ENCODE measurements at regions not wholly inside any gene's neighbourhood (a gene's known extent, or its start where the extent isn't known, plus 50 kb on each side); places are given as distances from the start of the nearest gene placed in this dataset.

- no peak overlapping the region for H3K27ac ChIP-seq (ENCODE audit: low read depth)
- H3K36me3 ChIP-seq (ENCODE audit: insufficient read depth) = no peaks in the 10 kb centered on the region
- 89% methylated on average over 3 of the region's 3 CpGs for WGBS
- no peaks in the 10 kb centered on the region for H3K4me1 ChIP-seq (ENCODE audit: insufficient read depth)
- no peak overlapping the region for H3K4me3 ChIP-seq (ENCODE audit: low read depth, low read length)
- DNase-seq (ENCODE audit: extremely low spot score) = no peak
Measured at GRCh38 chr17:70483624-70484023, 314.3 kb downstream of the KCNJ2 start.

GRCh38 chr17:70484050-70484449 lies 314.7 kb downstream of the KCNJ2 start:
- Histone ChIP-seq H3K36me3 (ENCODE audit: insufficient read depth) (no peaks in the 10 kb centered on the region), H3K4me1 (ENCODE audit: insufficient read depth) (no peaks in the 10 kb centered on the region), H3K4me3 (ENCODE audit: low read depth, low read length) (no peak overlapping the region), H3K27ac (ENCODE audit: low read depth) (no peak overlapping the region)
- 92% methylated on average over 4 of the region's 4 CpGs for WGBS
- DNase-seq (ENCODE audit: extremely low spot score) = no peak

- Histone ChIP-seq H3K4me1 (ENCODE audit: insufficient read depth) (no peaks in the 10 kb centered on the region), H3K27ac (ENCODE audit: low read depth) (no peak overlapping the region), H3K36me3 (ENCODE audit: insufficient read depth) (no peaks in the 10 kb centered on the region), H3K4me3 (ENCODE audit: low read depth, low read length) (no peak overlapping the region)
- WGBS = 95% methylated on average over 7 of the region's 7 CpGs
- DNase-seq (ENCODE audit: extremely low spot score) = no peak
Measured at GRCh38 chr17:70484496-70484895, 315.2 kb downstream of the KCNJ2 start.

DNA sequence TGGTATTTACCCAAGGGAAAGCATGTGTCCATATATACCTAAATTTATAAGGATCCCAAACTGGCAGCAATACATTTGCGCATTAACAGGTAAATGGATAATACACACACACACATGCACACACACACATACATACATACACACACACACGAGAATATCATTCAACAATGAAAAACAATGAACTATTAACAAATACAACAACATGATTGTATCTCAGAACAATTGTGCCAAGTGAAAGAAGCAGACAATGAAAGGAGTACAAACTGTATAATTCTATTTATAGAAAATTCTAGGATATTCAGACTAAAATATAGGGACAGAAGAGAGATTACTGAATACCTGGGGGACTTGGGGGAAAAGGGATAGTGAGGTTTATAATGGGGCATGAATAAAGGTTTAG lies 323.0 kb downstream of the KCNJ2 start:
- no peak for DNase-seq (ENCODE audit: extremely low spot score)
- no peaks in the 10 kb centered on the region for H3K36me3 ChIP-seq (ENCODE audit: insufficient read depth)
- H3K27ac ChIP-seq (ENCODE audit: low read depth) = no peak overlapping the region
- H3K4me1 ChIP-seq (ENCODE audit: insufficient read depth) = no peaks in the 10 kb centered on the region
- H3K4me3 ChIP-seq (ENCODE audit: low read depth, low read length) = no peak overlapping the region
- WGBS = 78% methylated on average over 2 of the region's 2 CpGs

- H3K4me3 ChIP-seq (ENCODE audit: low read depth, low read length) = no peak overlapping the region
- H3K27ac ChIP-seq (ENCODE audit: low read depth) = no peak overlapping the region
- DNase-seq (ENCODE audit: extremely low spot score) = no peak
- WGBS = 62% methylated on average over 3 of the region's 3 CpGs
- no peaks in the 10 kb centered on the region for H3K36me3 ChIP-seq (ENCODE audit: insufficient read depth)
- no peaks in the 10 kb centered on the region for H3K4me1 ChIP-seq (ENCODE audit: insufficient read depth)
Measured at GRCh38 chr17:70493277-70493874, 324.0 kb downstream of the KCNJ2 start.

DNA sequence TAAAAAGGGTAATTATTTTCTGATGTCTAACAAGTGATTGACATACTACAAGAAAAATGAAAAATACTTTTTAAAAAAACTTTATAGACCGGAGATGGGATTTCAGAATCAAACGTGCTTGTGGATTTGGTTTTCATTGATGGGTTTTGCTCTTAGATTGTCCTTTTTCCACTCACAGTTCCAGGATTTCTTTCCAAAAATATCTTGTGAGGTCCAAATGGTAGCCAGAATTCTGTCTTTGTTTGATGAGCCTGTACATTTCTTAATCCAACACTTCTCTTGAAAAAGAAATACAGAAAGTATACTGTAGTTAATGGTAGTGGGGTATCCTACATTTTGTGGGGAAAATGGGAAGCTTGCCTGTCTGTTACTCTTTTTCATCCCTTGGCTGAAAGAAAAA lies 329.3 kb downstream of the KCNJ2 start:
- Histone ChIP-seq H3K36me3 (ENCODE audit: insufficient read depth) (no peaks in the 10 kb centered on the region), H3K27ac (ENCODE audit: low read depth) (no peak overlapping the region), H3K4me1 (ENCODE audit: insufficient read depth) (no peaks in the 10 kb centered on the region), H3K4me3 (ENCODE audit: low read depth, low read length) (no peak overlapping the region)
- DNase-seq (ENCODE audit: extremely low spot score) = no peak
- 41% methylated on average over 2 of the region's 2 CpGs for WGBS

- Histone ChIP-seq H3K4me3 (ENCODE audit: low read depth, low read length) (no peak overlapping the region), H3K4me1 (ENCODE audit: insufficient read depth) (no peaks in the 10 kb centered on the region), H3K27ac (ENCODE audit: low read depth) (no peak overlapping the region), H3K36me3 (ENCODE audit: insufficient read depth) (no peaks in the 10 kb centered on the region)
- WGBS = 34% methylated on average over 2 of the region's 2 CpGs
- no peak for DNase-seq (ENCODE audit: extremely low spot score)
Measured at GRCh38 chr17:70499067-70499786, 329.9 kb downstream of the KCNJ2 start.

DNA sequence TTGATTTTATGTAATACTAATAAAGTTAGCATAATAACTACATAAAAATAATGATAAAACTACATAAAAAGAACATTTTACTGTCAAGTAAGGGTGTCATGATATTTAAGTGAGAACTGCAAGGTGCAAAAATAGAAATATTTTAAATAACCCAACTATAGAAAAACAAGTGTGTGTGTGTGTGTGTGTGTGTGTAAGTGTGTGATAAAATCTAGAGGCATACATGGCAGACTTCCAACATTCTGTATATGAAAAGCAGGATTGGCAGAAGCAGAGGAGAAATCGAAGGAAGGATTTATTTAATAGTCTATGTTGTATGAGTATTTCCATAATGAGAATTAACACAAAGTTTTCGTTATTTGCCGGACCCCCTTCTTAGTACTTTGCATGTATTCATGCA lies 334.1 kb downstream of the KCNJ2 start:
- DNase-seq (ENCODE audit: extremely low spot score) = no peak
- Histone ChIP-seq H3K4me3 (ENCODE audit: low read depth, low read length) (no peak overlapping the region), H3K4me1 (ENCODE audit: insufficient read depth) (no peaks in the 10 kb centered on the region), H3K27ac (ENCODE audit: low read depth) (no peak overlapping the region), H3K36me3 (ENCODE audit: insufficient read depth) (no peaks in the 10 kb centered on the region)
- 52% methylated on average over 3 of the region's 3 CpGs for WGBS

GRCh38 chr17:70510288-70510687 lies 341.0 kb downstream of the KCNJ2 start:
- 85% methylated on average over 2 of the region's 2 CpGs for WGBS
- H3K27ac ChIP-seq (ENCODE audit: low read depth) = no peak overlapping the region
- no peak overlapping the region for H3K4me3 ChIP-seq (ENCODE audit: low read depth, low read length)
- no peaks in the 10 kb centered on the region for H3K4me1 ChIP-seq (ENCODE audit: insufficient read depth)
- no peak for DNase-seq (ENCODE audit: extremely low spot score)
- no peaks in the 10 kb centered on the region for H3K36me3 ChIP-seq (ENCODE audit: insufficient read depth)

DNA sequence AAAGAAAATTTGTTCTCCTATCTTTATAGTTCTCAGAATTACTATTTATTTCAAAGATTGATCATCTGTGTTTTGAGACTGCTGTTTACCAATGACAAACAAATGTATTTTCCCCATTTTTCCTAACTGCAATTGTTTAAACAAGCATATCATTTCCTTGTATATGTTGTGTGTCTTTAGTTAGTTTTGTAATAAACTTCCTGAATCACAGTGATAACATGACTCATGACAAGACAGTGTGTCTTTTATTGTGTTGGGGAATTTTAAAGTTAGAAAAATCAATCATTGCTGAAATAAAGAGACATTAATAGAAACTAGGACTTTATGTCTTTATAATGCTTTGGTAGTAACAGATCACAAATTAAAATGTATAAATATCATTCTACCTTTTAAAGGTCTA lies 348.5 kb downstream of the KCNJ2 start:
- H3K36me3 ChIP-seq (ENCODE audit: insufficient read depth) = no peaks in the 10 kb centered on the region
- no peak overlapping the region for H3K4me3 ChIP-seq (ENCODE audit: low read depth, low read length)
- H3K27ac ChIP-seq (ENCODE audit: low read depth) = no peak overlapping the region
- DNase-seq (ENCODE audit: extremely low spot score) = no peak
- no peaks in the 10 kb centered on the region for H3K4me1 ChIP-seq (ENCODE audit: insufficient read depth)

GRCh38 chr17:70519300-70519699 lies 350.0 kb downstream of the KCNJ2 start:
- no peaks in the 10 kb centered on the region for H3K36me3 ChIP-seq (ENCODE audit: insufficient read depth)
- no peak for DNase-seq (ENCODE audit: extremely low spot score)
- WGBS = 88% methylated on average over 3 of the region's 3 CpGs
- no peaks in the 10 kb centered on the region for H3K4me1 ChIP-seq (ENCODE audit: insufficient read depth)
- no peak overlapping the region for H3K4me3 ChIP-seq (ENCODE audit: low read depth, low read length)
- H3K27ac ChIP-seq (ENCODE audit: low read depth) = no peak overlapping the region

- no peaks in the 10 kb centered on the region for H3K36me3 ChIP-seq (ENCODE audit: insufficient read depth)
- H3K4me3 ChIP-seq (ENCODE audit: low read depth, low read length) = no peak overlapping the region
- H3K27ac ChIP-seq (ENCODE audit: low read depth) = no peak overlapping the region
- no peaks in the 10 kb centered on the region for H3K4me1 ChIP-seq (ENCODE audit: insufficient read depth)
- 92% methylated on average over 5 of the region's 5 CpGs for WGBS
- no peak for DNase-seq (ENCODE audit: extremely low spot score)
Measured at GRCh38 chr17:70520447-70520846, 351.1 kb downstream of the KCNJ2 start.

- no peak for DNase-seq (ENCODE audit: extremely low spot score)
- Histone ChIP-seq H3K4me3 (ENCODE audit: low read depth, low read length) (no peak overlapping the region), H3K27ac (ENCODE audit: low read depth) (no peak overlapping the region), H3K4me1 (ENCODE audit: insufficient read depth) (no peaks in the 10 kb centered on the region), H3K36me3 (ENCODE audit: insufficient read depth) (no peaks in the 10 kb centered on the region)
- WGBS = 66% methylated on average over 4 of the region's 4 CpGs
Measured at GRCh38 chr17:70520956-70521355, 351.6 kb downstream of the KCNJ2 start.

GRCh38 chr17:70521821-70522256 lies 352.5 kb downstream of the KCNJ2 start:
- Histone ChIP-seq H3K27ac (ENCODE audit: low read depth) (no peak overlapping the region), H3K4me1 (ENCODE audit: insufficient read depth) (no peaks in the 10 kb centered on the region), H3K4me3 (ENCODE audit: low read depth, low read length) (no peak overlapping the region), H3K36me3 (ENCODE audit: insufficient read depth) (no peaks in the 10 kb centered on the region)
- WGBS = 4% methylated on average over 3 of the region's 3 CpGs
- DNase-seq (ENCODE audit: extremely low spot score) = peak; percentile 7

All from urinary bladder (tissue), 3 donors.